ENCODE measurements at regions not wholly inside any gene's neighbourhood (a gene's known extent, or its start where the extent isn't known, plus 50 kb on each side); places are given as distances from the start of the nearest gene placed in this dataset.
"Not testable (repeated sequence)": the region's sequence is repeated elsewhere in the genome, so short reads cannot be mapped to it uniquely, and the experiment has no call there.

- not testable (repeated sequence) for TF ChIP-seq CTCF, EZH2phosphoT487, EZH2 (IDR thresholded peaks at IDR 0.05)
These were observed 465.1 kb upstream of the ZNF337 start for GRCh38 chr20:26161741-26162140.
